ENCODE measurements at regions not wholly inside any gene's neighbourhood (a gene's known extent, or its start where the extent isn't known, plus 50 kb on each side); places are given as distances from the start of the nearest gene placed in this dataset.

DNA sequence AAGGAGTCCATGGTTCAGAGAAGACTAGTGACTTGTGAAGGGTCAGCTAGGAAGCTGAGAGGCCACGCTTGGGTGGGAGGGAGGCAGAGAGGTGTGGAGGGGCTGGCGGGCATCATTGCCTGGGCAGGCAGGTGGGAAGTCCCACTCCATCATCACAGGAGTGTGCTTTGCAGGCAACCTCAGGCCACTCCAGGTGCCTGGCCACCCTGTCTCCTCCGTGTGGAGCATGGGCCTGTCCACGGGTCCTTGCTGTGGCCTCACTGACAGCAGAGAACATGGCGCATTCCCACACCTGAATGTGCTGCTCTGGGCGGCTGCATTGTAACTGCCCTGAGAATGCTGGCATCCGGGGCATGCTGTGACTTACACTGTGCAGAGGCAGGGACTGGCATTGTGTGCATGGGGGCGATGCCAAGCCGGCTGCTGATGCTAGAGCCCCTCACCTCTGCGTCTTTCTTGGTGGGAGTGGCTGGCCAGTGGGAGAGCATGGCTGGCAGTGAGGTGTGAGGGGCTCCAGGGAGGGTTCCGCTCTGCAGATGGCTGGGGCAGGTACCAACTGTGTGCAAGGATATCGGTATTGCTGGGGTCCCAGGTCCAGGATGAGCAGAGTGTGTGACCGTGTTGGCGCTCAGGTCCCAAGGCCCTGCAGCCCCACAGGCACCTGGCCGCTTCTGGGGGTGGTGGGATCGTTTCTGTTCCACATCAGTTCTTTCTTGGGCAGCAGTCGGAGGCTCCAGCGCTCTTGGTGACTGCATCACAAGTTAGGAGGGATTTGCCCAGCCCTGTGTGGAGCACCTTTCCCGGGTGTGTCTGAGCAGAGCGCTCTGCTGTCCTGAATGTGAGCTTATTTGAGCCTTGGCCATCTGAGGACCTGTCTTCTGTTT is 94.8 kb downstream of the NPIPB11 start:
- TF ChIP-seq, protein P1, sequence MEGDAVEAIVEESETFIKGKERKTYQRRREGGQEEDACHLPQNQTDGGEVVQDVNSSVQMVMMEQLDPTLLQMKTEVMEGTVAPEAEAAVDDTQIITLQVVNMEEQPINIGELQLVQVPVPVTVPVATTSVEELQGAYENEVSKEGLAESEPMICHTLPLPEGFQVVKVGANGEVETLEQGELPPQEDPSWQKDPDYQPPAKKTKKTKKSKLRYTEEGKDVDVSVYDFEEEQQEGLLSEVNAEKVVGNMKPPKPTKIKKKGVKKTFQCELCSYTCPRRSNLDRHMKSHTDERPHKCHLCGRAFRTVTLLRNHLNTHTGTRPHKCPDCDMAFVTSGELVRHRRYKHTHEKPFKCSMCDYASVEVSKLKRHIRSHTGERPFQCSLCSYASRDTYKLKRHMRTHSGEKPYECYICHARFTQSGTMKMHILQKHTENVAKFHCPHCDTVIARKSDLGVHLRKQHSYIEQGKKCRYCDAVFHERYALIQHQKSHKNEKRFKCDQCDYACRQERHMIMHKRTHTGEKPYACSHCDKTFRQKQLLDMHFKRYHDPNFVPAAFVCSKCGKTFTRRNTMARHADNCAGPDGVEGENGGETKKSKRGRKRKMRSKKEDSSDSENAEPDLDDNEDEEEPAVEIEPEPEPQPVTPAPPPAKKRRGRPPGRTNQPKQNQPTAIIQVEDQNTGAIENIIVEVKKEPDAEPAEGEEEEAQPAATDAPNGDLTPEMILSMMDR (IDR thresholded peaks at IDR 0.05; ENCODE audit: low read depth, low read length) = no peak
- TF ChIP-seq POLR2A (IDR thresholded peaks at IDR 0.05; ENCODE audit: extremely low read depth, insufficient read length) = no peak
